SIG-M5 treated with dmso at 0.1 percent for 504 hours (cell line): ENCODE measurements at regions not wholly inside any gene's neighbourhood (a gene's known extent, or its start where the extent isn't known, plus 50 kb on each side); places are given as distances from the start of the nearest gene placed in this dataset.
"Not testable (repeated sequence)": the region's sequence is repeated elsewhere in the genome, so short reads cannot be mapped to it uniquely, and the experiment has no call there.

Source experiments
- DNase-seq: peaks from one replicate; lab custom pipeline; 2025; ENCODE audit not compliant: unreplicated experiment; lab: John Stamatoyannopoulos, UW

DNA sequence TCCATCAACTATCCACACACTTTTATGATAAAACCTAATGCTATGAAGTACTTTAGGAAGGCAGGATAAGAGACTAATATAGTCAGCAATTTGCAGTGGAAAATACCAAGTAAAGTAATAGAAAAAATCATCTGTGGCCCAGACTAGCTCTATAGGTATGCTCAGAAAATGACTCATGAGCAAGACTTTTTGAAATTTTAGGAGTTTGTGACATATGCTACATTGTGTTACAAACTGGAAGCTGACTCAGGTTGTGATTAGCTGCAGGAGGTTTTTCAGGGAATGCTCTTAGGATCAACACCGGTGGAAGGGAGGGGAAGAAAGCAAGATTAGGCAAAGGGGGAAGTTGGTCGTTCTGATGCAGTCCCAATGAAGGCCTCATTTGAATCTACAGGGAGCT lies 56.1 kb downstream of the FEZF1 start:
- no peak for DNase-seq

DNA sequence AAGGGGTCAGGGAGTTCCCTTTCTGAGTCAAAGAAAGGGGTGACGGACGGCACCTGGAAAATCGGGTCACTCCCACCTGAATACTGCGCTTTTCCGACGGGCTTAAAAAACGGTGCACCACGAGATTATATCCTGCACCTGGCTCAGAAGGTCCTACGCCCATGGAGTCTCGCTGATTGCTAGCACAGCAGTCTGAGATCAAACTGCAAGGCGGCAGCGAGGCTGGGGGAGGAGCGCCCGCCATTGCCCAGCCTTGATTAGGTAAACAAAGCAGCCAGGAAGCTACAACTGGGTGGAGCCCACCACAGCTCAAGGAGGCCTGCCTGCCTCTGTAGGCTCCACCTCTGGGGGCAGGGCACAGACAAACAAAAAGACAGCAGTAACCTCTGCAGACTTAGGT lies 65.8 kb downstream of the FEZF1 start:
- DNase-seq: not testable (repeated sequence)

DNA sequence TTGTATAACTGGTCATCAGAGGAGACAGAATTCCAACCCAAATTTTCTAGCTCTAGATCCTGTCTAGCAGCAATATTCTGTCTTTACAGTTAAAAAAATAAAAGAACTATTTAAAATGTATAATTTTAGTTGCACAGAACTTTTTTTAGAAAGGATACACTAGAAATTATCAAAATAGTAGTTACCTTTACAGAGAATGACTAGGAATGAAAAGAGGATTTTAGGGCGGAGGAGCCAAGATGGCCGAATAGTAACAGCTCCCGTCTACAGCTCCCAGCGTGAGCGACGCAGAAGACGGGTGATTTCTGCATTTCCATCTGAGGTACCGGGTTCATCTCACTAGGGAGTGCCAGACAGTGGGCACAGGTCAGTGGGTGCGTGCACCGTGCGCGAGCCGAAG lies 66.3 kb downstream of the FEZF1 start:
- not testable (repeated sequence) for DNase-seq

DNA sequence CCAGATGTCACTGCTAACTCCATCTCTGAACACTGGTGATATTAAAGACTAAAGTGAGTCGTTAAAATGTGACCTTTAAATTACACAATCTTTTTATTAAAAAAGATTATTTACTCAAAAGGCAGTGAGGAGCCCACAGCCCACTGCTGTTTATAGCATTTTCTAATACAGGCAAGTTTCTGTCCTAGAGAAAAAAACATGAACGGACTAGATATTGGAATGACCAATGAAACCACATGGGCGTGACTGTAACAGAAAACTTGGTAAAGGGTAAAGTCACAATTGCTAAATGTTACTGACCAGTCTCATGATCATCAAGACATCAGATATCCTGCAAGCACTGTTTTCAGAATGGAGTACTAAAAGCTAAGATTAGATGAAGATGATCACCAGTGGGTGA lies 78.7 kb downstream of the FEZF1 start:
- DNase-seq: no peak

DNA sequence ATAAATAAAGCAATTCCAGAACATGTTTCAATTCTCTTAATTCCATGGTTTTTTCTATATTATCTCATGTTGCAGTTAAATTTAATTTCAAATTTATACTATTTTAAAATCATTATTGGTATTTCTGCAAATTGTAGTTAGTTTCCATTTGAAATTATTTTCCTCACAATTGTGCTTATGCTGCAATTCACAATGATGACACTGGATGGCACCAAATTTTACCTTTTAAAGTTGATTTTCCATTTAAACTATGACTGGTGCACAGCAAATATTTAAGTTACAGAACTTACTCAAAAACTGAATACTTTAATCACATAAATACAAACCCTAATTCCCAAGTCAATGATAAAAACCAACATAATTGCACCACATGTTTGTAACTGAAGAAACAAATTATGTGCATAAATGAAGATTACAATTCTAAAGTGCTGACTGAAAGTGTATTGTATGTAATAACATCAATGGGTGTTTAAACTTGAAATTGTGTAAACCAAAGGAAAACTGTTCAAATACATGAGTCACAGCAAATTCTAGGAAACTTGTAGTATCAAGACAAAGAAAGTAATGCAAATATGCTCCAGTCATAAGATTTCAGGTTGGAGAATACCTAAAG lies 75.3 kb upstream of the AASS start:
- peak; percentile 3 for DNase-seq

DNA sequence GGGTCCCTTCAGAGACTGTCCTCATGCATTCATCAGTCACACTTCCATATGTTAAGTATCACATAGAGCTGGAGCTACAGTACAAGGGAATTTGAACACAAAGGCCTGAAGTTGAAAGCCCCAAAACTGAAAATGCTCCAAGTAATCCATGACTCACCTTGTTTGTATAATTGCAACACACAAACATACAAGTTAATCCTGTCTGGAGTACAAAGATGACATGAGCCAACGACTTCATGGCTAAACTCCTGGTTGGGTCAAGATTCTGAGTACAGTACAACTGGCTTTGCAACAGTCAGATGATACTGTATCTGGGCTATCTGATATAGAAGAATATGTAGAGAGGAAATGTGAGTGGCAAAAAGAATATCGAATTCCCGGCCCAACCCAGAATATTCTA lies 73.1 kb upstream of the AASS start:
- DNase-seq: peak; percentile 25

DNA sequence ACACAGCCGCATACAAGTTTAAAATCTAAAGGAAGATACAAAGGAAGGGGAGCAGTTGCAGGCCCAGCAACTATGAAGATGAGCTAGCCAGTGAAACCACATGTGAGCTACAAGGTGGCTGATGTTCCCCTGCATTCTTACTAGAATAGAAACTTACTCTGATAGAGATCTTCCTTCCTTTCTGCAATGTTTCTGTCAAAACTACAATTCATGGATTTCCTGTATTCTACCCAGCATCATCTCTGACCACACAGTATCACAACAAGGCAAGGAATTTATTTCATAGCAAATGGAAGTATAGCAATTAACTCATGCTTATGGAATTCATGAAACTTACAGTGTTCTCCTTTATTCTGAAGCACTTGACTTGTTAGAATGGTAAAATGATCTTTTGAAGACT lies 68.7 kb upstream of the AASS start:
- DNase-seq: no peak

DNA sequence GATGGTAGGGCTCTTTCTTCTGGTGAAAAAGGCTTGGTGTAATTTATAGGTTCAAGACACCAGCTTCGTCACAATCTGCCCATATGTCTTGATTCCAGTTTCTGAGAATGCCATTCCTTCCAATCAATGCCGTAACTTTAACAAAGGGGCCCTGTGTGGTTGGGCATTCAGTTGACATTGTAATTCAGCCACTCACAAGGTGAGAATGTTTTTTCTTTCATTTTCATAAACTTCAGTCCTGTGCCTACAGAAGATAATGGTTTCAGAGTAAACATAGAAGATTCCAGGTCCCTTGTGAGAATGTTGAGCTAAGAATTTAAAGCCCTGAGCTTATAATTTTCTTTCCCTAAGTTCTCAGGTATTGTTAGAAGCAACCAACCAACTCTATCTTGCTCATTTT lies 67.3 kb upstream of the AASS start:
- no peak for DNase-seq

DNA sequence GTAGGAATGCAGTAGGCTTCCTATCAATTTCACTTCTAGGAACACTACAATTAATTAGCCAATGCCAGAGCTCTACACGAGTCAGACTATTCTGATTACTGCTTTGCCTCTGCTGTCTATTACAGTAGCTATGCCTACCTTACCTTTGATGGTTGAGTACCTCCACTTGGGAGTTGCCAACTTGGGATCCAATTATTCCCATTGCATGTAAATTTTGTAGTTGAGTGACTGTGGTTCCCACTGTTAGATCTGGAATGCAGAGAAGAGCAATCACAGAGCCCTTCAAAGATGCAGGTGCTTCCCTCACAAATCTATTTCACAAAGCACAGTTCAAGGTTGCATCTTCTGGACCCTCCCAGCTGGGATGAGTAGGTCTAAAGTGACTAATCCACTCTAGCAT lies 62.9 kb upstream of the AASS start:
- no peak for DNase-seq

DNA sequence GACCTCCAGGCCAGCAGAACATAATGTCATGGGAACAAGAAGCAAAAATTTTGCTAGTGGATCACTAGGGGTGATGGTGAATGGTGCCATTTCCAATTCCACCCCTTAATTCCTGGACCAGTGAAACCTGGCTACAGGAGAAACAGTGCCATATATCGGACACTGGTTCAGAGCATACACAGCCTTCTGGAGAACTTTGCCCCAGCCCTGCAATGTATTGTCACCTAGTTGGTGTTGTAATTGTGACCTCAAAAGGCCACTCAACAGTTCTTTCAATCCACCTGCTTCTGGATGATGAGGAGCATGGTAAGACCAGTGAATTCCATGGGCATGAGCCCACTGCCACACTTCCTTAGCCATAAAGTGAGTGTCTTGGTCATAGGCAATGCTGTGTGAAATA lies 59.8 kb upstream of the AASS start:
- DNase-seq: no peak

DNA sequence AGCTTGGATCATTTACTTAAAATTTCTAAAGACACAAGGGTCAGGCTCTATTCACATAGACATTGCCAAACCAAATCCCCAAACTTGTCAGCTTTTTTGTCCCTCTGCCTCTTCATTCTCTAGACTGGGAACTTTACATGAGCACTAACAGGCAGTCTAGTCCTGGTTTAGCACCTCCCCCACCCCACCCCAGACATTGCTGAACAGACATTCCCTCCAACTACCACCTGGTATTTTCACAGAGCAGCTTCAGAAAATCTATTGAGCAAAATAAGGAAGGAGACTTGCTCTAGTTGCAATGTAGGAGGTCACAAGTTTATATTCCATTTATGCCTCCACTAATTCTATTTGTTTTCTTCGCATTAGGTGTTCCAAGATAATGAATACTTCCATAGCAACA lies 56.8 kb upstream of the AASS start:
- no peak for DNase-seq

DNA sequence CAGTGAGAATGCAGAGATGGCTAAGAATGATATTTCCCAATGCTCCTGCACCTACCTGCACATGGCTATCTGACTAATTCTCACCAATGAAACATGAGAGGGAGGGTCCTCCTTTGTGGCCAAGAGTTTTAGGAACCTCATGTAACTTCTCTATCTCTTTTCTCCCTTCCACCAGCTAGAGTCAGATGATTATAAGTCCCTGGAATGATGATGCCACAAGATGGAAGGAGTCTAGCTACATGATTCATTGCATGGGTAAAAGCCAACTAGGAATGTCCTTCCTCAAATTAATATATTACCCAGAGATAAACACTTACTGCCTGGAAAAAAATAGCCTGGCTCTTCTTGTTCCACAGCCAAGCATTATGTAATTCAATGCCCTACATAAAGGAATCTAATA lies 55.1 kb upstream of the AASS start:
- no peak for DNase-seq

DNA sequence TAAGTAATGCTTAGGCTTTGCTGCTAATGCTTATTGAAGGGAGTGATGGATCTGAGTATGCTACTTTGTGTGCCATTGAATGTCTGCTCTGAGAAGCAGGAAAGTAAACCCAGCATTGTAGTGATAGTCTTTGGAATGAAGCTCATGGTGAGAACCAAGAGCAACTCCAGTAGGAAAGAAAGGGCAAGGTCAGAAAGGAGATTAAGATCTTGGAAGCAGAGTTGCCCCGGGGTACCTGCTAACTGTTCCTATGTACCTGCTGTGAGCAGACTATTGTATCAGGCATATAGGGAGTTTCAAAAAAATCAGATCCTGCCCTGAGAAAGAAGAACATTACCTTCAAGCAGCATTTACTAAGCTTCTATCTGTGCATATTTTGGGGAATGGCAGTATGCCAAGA lies 54.5 kb upstream of the AASS start:
- no peak for DNase-seq
